ENCODE measurements at regions not wholly inside any gene's neighbourhood (a gene's known extent, or its start where the extent isn't known, plus 50 kb on each side); places are given as distances from the start of the nearest gene placed in this dataset.
A peak's percentile ranks its signal among the peaks of the same experiment; 100 is the strongest.

DNA sequence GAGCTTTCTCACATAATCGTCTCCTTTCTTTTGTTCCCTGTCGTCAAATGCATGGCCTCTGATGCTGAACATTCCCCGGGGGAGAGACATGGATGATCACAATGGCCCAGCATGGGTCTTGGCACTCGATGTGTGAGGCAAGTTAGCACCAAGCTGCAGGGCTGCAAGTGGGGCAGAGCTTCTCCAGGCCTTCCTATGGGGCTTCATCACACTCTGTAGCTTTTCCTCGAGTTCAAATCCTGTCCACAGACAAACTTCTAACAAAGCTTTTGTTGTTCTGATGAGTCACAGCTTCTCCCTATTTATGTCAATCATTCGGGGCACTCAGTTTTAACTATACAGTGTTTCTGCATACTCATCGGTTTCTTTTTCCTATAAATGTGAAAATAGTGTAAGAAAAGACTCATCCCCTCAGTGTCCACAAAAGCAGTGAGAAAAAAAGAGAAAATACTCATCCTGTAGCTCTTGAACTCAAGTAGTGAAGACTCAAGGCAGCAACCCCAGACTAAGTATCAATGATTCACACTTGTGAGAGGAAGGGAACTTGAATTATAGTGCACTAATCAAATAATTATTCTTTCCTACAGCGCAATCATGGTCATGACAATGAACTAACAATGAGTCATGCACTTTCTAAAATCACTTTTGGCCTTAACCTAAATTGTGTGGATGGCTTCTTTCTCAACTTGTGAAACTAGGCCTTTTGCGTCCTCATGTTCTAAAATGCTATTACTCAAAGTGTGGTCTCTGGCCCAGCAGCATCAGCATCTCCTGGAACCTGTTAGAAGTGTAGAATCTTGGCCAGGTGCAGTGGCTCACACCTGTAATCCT lies 68.4 kb upstream of the NOX3 start:
- no peak for DNase-seq (ENCODE audit: low read depth)
- no peak overlapping the region for H3K4me3 ChIP-seq (ENCODE audit: low read depth, low read length)
- TF ChIP-seq, protein P1, sequence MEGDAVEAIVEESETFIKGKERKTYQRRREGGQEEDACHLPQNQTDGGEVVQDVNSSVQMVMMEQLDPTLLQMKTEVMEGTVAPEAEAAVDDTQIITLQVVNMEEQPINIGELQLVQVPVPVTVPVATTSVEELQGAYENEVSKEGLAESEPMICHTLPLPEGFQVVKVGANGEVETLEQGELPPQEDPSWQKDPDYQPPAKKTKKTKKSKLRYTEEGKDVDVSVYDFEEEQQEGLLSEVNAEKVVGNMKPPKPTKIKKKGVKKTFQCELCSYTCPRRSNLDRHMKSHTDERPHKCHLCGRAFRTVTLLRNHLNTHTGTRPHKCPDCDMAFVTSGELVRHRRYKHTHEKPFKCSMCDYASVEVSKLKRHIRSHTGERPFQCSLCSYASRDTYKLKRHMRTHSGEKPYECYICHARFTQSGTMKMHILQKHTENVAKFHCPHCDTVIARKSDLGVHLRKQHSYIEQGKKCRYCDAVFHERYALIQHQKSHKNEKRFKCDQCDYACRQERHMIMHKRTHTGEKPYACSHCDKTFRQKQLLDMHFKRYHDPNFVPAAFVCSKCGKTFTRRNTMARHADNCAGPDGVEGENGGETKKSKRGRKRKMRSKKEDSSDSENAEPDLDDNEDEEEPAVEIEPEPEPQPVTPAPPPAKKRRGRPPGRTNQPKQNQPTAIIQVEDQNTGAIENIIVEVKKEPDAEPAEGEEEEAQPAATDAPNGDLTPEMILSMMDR (IDR thresholded peaks at IDR 0.05; ENCODE audit: insufficient read depth, low read depth, low read length, missing control alignments), result no peak

DNA sequence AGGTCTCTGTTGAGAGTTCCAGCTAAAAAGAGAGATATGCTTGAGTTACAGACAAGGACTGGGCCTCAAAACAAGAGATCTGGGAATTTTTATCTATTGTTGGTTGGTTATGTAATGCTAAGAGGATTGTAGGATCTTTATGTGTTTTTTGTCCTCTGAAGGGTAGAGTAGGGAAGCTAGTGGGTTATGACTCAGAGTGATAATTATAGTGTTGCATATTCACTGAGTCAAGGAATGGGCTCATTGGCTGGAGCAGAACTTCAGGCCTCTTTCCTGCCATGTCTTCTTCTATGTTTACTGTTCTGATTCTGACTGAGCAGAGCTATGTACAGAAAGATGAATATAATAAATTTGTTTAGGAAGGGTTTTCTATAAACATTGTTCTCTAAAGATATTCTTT lies 66.1 kb upstream of the NOX3 start:
- no peak overlapping the region for H3K4me3 ChIP-seq (ENCODE audit: low read depth, low read length)
- TF ChIP-seq, protein P1 (IDR thresholded peaks at IDR 0.05; ENCODE audit: insufficient read depth, low read depth, low read length, missing control alignments), result no peak
- DNase-seq (ENCODE audit: low read depth), result no peak

DNA sequence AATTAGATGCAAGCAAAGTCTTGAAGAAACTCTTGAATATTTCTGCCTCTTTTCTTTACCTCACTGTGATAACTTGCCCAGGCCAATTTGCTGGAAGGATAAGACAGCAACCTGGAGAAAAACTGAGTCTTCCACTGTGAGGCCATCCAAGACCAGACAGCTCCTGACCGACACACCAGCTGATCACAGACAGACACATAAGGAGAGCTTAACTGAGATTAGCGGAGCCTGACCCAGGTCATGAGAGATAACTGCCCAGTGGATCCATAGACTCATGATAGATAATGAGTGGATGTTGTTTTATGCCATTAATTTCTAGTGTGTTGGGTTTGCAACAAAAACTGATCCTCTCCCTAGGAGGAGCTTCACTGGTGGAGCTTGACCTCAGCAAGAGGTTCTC lies 64.4 kb upstream of the NOX3 start:
- TF ChIP-seq, protein P1 (IDR thresholded peaks at IDR 0.05; ENCODE audit: insufficient read depth, low read depth, low read length, missing control alignments), result no peak
- no peak overlapping the region for H3K4me3 ChIP-seq (ENCODE audit: low read depth, low read length)
- no peak for DNase-seq (ENCODE audit: low read depth)

DNA sequence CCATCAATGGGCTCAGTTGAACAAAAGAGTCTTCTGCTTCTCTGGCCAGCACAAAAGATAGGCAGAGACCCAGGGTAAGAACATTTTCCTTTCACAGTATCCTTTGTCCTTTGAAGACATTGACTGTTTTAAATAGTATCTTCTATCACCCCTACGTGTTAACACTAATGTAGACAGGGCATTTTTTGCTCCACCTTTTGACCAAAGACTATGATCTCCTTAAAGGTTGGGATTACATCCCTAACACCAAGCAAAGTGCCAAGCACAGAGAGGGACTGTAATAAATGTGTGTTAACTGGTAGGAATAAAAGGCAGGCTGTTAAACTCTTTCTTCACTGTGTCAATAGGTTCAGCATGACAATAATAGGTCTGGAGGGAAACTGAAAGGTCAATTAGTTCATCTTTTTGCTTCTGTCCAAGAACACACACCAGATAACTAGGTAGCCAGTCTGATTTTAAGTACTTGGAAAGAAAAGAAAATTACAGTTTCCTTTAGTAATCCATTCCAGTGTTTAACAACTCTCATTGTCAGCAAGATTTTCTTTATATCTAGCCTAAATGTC lies 63.6 kb upstream of the NOX3 start:
- peak; percentile 21 for DNase-seq (ENCODE audit: low read depth)
- no peak overlapping the region for H3K4me3 ChIP-seq (ENCODE audit: low read depth, low read length)
- TF ChIP-seq, protein P1 (IDR thresholded peaks at IDR 0.05; ENCODE audit: insufficient read depth, low read depth, low read length, missing control alignments), result no peak

DNA sequence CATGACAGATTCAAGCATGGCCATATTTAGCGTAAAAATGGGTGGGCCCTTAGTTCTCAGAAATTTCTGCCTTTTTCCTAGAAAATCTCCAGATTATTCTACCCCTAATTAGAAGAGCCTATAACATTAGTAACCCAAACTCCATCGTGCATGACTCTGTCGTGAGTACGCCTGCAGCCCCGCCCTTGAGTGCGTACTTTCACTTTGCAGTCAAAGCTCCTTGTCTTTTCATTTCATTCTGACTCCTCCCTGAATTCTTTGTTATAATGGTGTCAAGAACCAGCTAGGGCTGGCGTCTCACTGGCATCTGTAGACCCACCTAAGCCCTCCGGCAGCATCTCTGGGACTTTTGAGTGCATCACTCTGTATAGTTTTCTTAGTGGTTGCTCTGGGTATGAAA lies 61.7 kb upstream of the NOX3 start:
- TF ChIP-seq, protein P1 (IDR thresholded peaks at IDR 0.05; ENCODE audit: insufficient read depth, low read depth, low read length, missing control alignments), result no peak
- no peak overlapping the region for H3K4me3 ChIP-seq (ENCODE audit: low read depth, low read length)
- no peak for DNase-seq (ENCODE audit: low read depth)

DNA sequence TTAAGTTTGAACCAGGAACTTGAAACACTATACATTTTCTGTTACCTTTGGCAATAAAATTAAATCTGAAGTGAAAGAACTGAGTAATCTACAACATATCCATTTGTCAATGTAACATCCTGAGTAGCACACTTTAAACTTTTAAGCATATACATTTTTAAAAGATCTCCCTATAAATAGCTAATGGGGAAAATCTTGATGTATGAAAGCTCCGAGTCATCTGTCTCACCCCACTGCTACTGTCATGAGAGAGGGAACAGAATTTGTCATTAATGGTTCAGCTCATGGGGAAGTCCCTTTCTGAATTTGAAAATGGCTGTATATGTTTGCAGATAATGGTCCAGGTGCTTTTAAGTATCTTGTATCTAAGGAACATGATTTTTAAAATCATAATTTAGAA lies 55.2 kb upstream of the NOX3 start:
- no peak overlapping the region for H3K4me3 ChIP-seq (ENCODE audit: low read depth, low read length)
- peak; percentile 72 for DNase-seq (ENCODE audit: low read depth)
- TF ChIP-seq, protein P1 (IDR thresholded peaks at IDR 0.05; ENCODE audit: insufficient read depth, low read depth, low read length, missing control alignments), result no peak
